ENCODE measurements at regions not wholly inside any gene's neighbourhood (a gene's known extent, or its start where the extent isn't known, plus 50 kb on each side); places are given as distances from the start of the nearest gene placed in this dataset.

GRCh38 chr20:52405986-52406385, 214.4 kb upstream of the ZFP64 start (continued):
- no peak for TF ChIP-seq AR (CRISPR knock-in tag; IDR thresholded peaks at IDR 0.05)
- TF ChIP-seq ATF6 (CRISPR knock-in tag; IDR thresholded peaks at IDR 0.05), result no peak

GRCh38 chr20:52405417-52405816, 213.8 kb upstream of the ZFP64 start:
- no peak overlapping the region for H3K4me3 Mint-ChIP-seq
- ChIA-PET POLR2A (no interaction called here), CTCF (no interaction called here)
- H3K9me3 Mint-ChIP-seq, result peaks cover 6% of the 10 kb centered on the region
- no peaks in the 10 kb centered on the region for H3K27me3 Mint-ChIP-seq (ENCODE audit: low read depth)
- ATAC-seq (no peak), DNase-seq (ENCODE audit: low spot score) (no peak)
- no peaks in the 10 kb centered on the region for H3K4me1 Mint-ChIP-seq
- no peak overlapping the region for H3K27ac Mint-ChIP-seq
- no peaks in the 10 kb centered on the region for H3K36me3 Mint-ChIP-seq
- TF ChIP-seq E2F1 (CRISPR knock-in tag; IDR thresholded peaks at IDR 0.05) (no peak), ATF2 (CRISPR knock-in tag; IDR thresholded peaks at IDR 0.05; ENCODE audit: borderline replicate concordance, low read depth) (no peak)

GRCh38 chr20:52404671-52405070, 213.1 kb upstream of the ZFP64 start:
- H3K36me3 Mint-ChIP-seq, result no peaks in the 10 kb centered on the region
- peaks cover 6% of the 10 kb centered on the region for H3K9me3 Mint-ChIP-seq
- no peak for TF ChIP-seq ATF6 (CRISPR knock-in tag; IDR thresholded peaks at IDR 0.05)
- no peak for TF ChIP-seq USF2 (CRISPR knock-in tag; IDR thresholded peaks at IDR 0.05)
- TF ChIP-seq MAX (CRISPR knock-in tag; IDR thresholded peaks at IDR 0.05), result no peak
- TF ChIP-seq ZNF263 (CRISPR knock-in tag; IDR thresholded peaks at IDR 0.05; ENCODE audit: low read depth), result no peak
- TF ChIP-seq AR (CRISPR knock-in tag; IDR thresholded peaks at IDR 0.05), result no peak
- no peak for TF ChIP-seq CBFB (CRISPR knock-in tag; IDR thresholded peaks at IDR 0.05; ENCODE audit: low read depth)
- TF ChIP-seq ETV6 (CRISPR knock-in tag; IDR thresholded peaks at IDR 0.05), result no peak
- TF ChIP-seq FOXP4 (CRISPR knock-in tag; IDR thresholded peaks at IDR 0.05), result no peak
- no peak for TF ChIP-seq SMAD4 (CRISPR knock-in tag; IDR thresholded peaks at IDR 0.05)
- no peak for ATAC-seq
- POLR2A ChIA-PET, result no interaction called here
- H3K4me3 Mint-ChIP-seq, result no peak overlapping the region
- no peaks in the 10 kb centered on the region for H3K27me3 Mint-ChIP-seq (ENCODE audit: low read depth)
- DNase-seq (ENCODE audit: low spot score), result no peak
- no peaks in the 10 kb centered on the region for H3K4me1 Mint-ChIP-seq
- no peak overlapping the region for H3K27ac Mint-ChIP-seq
- CTCF ChIA-PET, result no interaction called here

Measured in WTC11 (cell line).